ENCODE measurements at regions not wholly inside any gene's neighbourhood (a gene's known extent, or its start where the extent isn't known, plus 50 kb on each side); places are given as distances from the start of the nearest gene placed in this dataset.
A peak's percentile ranks its signal among the peaks of the same experiment; 100 is the strongest.
"Not testable (repeated sequence)": the region's sequence is repeated elsewhere in the genome, so short reads cannot be mapped to it uniquely, and the experiment has no call there.

- DNase-seq (ENCODE audit: low read depth), result no peak
These were observed 76.8 kb upstream of the ANKH start for GRCh38 chr5:14948383-14948782.

- peak; percentile 31 for DNase-seq (ENCODE audit: low read depth)
These were observed 75.4 kb upstream of the ANKH start for GRCh38 chr5:14946815-14947620.

GRCh38 chr5:14945450-14945849 is 73.9 kb upstream of the ANKH start:
- DNase-seq (ENCODE audit: low read depth), result peak; percentile 32

- DNase-seq (ENCODE audit: low read depth), result no peak
These were observed 73.4 kb upstream of the ANKH start for GRCh38 chr5:14944996-14945395.

- no peak for DNase-seq (ENCODE audit: low read depth)
These were observed 72.8 kb upstream of the ANKH start for GRCh38 chr5:14944350-14944739.

- DNase-seq (ENCODE audit: low read depth), result no peak
These were observed 70.6 kb upstream of the ANKH start for GRCh38 chr5:14942212-14942611.

- peak; percentile 51 for DNase-seq (ENCODE audit: low read depth)
These were observed 65.7 kb upstream of the ANKH start for GRCh38 chr5:14937254-14937653.

- no peak for DNase-seq (ENCODE audit: low read depth)
These were observed 65.0 kb upstream of the ANKH start for GRCh38 chr5:14936588-14936987.

- no peak for DNase-seq (ENCODE audit: low read depth)
These were observed 63.8 kb upstream of the ANKH start for GRCh38 chr5:14935341-14935740.

- DNase-seq (ENCODE audit: low read depth), result no peak
These were observed 61.4 kb upstream of the ANKH start for GRCh38 chr5:14932902-14933469.

- DNase-seq (ENCODE audit: low read depth), result no peak
These were observed 58.9 kb upstream of the ANKH start for GRCh38 chr5:14930486-14930885.

- no peak for DNase-seq (ENCODE audit: low read depth)
These were observed 57.9 kb upstream of the ANKH start for GRCh38 chr5:14929293-14930065.

- peak; percentile 13 for DNase-seq (ENCODE audit: low read depth)
These were observed 57.1 kb upstream of the ANKH start for GRCh38 chr5:14928661-14929060.

- DNase-seq (ENCODE audit: low read depth), result peak; percentile 44
These were observed 53.7 kb upstream of the ANKH start for GRCh38 chr5:14925326-14925725.

- DNase-seq (ENCODE audit: low read depth), result not testable (repeated sequence)
These were observed 51.4 kb upstream of the ANKH start for GRCh38 chr5:14922952-14923351.

- no peak for DNase-seq (ENCODE audit: low read depth)
These were observed 50.9 kb upstream of the ANKH start for GRCh38 chr5:14922456-14922855.

Small RNA genes lying in the stretch of these regions (small RNA-seq; reads per million reads assigned to genes)
- 0.27 reads per million, percentile 24 among the genes with 10 or more reads in this experiment for gene RF00096

Data from HT1080 (cell line).